Trophoblast cell (in vitro differentiated cells and primary cell): ENCODE measurements at regions not wholly inside any gene's neighbourhood (a gene's known extent, or its start where the extent isn't known, plus 50 kb on each side); places are given as distances from the start of the nearest gene placed in this dataset.
"Not testable (repeated sequence)": the region's sequence is repeated elsewhere in the genome, so short reads cannot be mapped to it uniquely, and the experiment has no call there.

Experiments
- DNase-seq, 2 donors: peaks; one replicate each; pipeline ENCODE4 v3.0.0-alpha.2; 2016
- H2AFZ ChIP-seq: 2 replicates; pipeline ENCODE4 v1.6.1; 2013; ENCODE audit warnings: low read length, moderate library complexity, mild to moderate bottlenecking; ENCODE audit not compliant: insufficient read depth, poor library complexity
- H2AK5ac ChIP-seq: 2 replicates; pipeline ENCODE4 v1.6.1; 2013; ENCODE audit warnings: mild to moderate bottlenecking, low read length
- H2BK120ac ChIP-seq: 2 replicates; pipeline ENCODE4 v1.6.1; 2013; ENCODE audit warnings: low read length, mild to moderate bottlenecking, moderate library complexity; ENCODE audit not compliant: insufficient read depth, poor library complexity
- H2BK12ac ChIP-seq: 2 replicates; pipeline ENCODE4 v1.6.1; 2013; ENCODE audit warnings: mild to moderate bottlenecking, low read length, moderate library complexity
- H2BK5ac ChIP-seq: 2 replicates; pipeline ENCODE4 v1.6.1; 2013; ENCODE audit warnings: low read length, low read depth, moderate library complexity, mild to moderate bottlenecking; ENCODE audit not compliant: poor library complexity
- H3K14ac ChIP-seq: 2 replicates; pipeline ENCODE4 v1.6.1; 2013; ENCODE audit warnings: mild to moderate bottlenecking, low read length
- H3K18ac ChIP-seq: 2 replicates; pipeline ENCODE4 v1.6.1; 2013; ENCODE audit warnings: mild to moderate bottlenecking, low read length
- H3K23ac ChIP-seq: 2 replicates; pipeline ENCODE4 v1.6.1; 2013; ENCODE audit warnings: low read length
- H3K27ac ChIP-seq: 2 replicates; pipeline ENCODE4 v1.5.1; 2013; ENCODE audit warnings: low read depth, mild to moderate bottlenecking, inconsistent platforms, low read length, moderate library complexity
- H3K27me3 ChIP-seq: 2 replicates; pipeline ENCODE4 v1.6.1; 2013; ENCODE audit warnings: inconsistent platforms, mild to moderate bottlenecking, low read length, moderate library complexity; ENCODE audit not compliant: insufficient read depth
- H3K36me3 ChIP-seq, 2 experiments: 1 replicate in 1 of 2; 2 replicates in 1 of 2; pipeline ENCODE4 v1.6.1; 2013; ENCODE audit warnings: low read length in 2 of 2, mild to moderate bottlenecking in 2 of 2, moderate library complexity in 1 of 2; ENCODE audit not compliant: insufficient read depth in 2 of 2, control insufficient read depth in 1 of 2
- H3K4ac ChIP-seq: 2 replicates; pipeline ENCODE4 v1.6.1; 2013; ENCODE audit warnings: low read depth, mild to moderate bottlenecking, low read length, moderate library complexity
- H3K4me1 ChIP-seq, 2 experiments: 1 replicate in 1 of 2; 2 replicates in 1 of 2; pipeline ENCODE4 v1.6.1; 2013; ENCODE audit warnings: low read length in 2 of 2, mild to moderate bottlenecking in 2 of 2, moderate library complexity in 1 of 2; ENCODE audit not compliant: insufficient read depth in 2 of 2, control insufficient read depth in 1 of 2
- H3K4me2 ChIP-seq: 2 replicates; pipeline ENCODE4 v1.6.1; 2013; ENCODE audit warnings: inconsistent platforms, mild to moderate bottlenecking, low read length, moderate library complexity
- H3K4me3 ChIP-seq: 2 replicates; pipeline ENCODE4 v1.5.1; 2013; ENCODE audit warnings: mild to moderate bottlenecking, low read depth, low read length, inconsistent platforms
- H3K79me1 ChIP-seq: one replicate; pipeline ENCODE4 v1.6.1; 2013; ENCODE audit warnings: low read length
- H3K79me2 ChIP-seq: 2 replicates; pipeline ENCODE4 v1.6.1; 2013; ENCODE audit warnings: low read length, mild to moderate bottlenecking; ENCODE audit not compliant: control insufficient read depth, insufficient read depth, poor library complexity
- H3K9ac ChIP-seq: 2 replicates; pipeline ENCODE4 v1.6.1; 2013; ENCODE audit warnings: mild to moderate bottlenecking, low read length
- H3K9me3 ChIP-seq: 2 replicates; pipeline ENCODE4 v1.6.1; 2013; ENCODE audit warnings: low read depth, mild to moderate bottlenecking, control low read depth, inconsistent platforms, low read length; ENCODE audit not compliant: insufficient read depth
- H4K12ac ChIP-seq: 2 replicates; pipeline ENCODE4 v1.6.1; 2013; ENCODE audit warnings: low read depth, mild to moderate bottlenecking, low read length, moderate library complexity
- H4K8ac ChIP-seq: 2 replicates; pipeline ENCODE4 v1.6.1; 2013; ENCODE audit warnings: low read depth, mild to moderate bottlenecking, low read length, moderate library complexity
- H4K91ac ChIP-seq: one replicate; pipeline ENCODE4 v1.6.1; 2013; ENCODE audit warnings: low read depth, mild to moderate bottlenecking, low read length, moderate library complexity
- WGBS: extraction: QIAGEN DNeasy Blood & Tissue Kit; methylation state at CpG from one replicate; pipeline ENCODE4 v1.1.7; 2013; ENCODE audit warnings: missing lambda C conversion rate; ENCODE audit not compliant: insufficient read length, insufficient coverage; ENCODE audit errors: extremely low coverage; 5-methylcytosine and 5-hydroxymethylcytosine counted together

DNA sequence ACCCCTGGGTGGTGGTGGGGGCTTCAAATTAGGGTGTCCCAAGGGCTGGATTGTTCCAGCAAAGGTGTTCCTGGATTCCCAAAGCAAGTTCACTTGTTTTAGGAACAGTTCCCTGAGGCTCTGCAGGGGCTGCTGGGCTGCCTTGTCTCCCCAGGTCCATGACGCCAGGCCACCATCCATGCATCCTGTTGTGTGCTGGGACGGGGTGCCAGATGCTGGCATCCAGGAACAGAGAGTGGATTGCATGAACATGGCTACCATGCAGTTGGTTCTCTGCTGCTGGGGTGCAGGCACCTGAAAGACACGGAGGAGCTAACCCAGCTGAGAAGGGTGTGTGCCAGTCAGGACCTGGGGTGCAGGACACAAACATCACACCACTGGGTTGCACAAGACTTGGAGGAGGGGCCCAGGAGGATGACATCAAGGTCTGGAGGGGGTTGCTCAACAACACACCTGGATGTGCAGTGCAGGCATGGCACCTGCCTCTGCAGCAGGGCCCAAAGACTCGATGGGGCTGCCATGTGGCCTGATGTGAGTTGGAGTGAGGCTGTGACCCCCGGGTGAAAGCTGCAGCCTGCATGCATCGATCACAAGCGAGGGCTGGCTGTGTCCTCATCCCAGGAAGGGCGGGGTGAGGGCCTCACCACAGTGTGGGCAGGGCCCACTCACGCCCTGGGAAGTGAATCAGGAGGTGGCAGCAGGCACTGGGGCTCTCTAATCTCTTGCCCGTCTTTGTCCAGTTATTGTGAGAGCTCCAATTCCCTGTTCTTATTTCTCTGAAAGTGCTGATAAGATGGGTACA, 74.0 kb upstream of the CLDN5 start:
- no peaks in the 10 kb centered on the region for H3K9me3 ChIP-seq

GRCh38 chr22:19599004-19599403, 74.8 kb upstream of the CLDN5 start:
- Histone ChIP-seq H3K14ac (no peak overlapping the region), H4K12ac (no peak overlapping the region), H3K79me1 (no peaks in the 10 kb centered on the region), H3K9me3 (no peaks in the 10 kb centered on the region), H3K27me3 (no peaks in the 10 kb centered on the region), H3K4me2 (no peak overlapping the region), H3K23ac (no peak overlapping the region), H3K4ac (no peak overlapping the region), H2BK5ac (no peak overlapping the region), H4K91ac (no peak overlapping the region), H2AK5ac (no peak overlapping the region), H2BK12ac (no peak overlapping the region), H3K4me1 (no peaks in the 10 kb centered on the region), H3K36me3 (no peaks in the 10 kb centered on the region), H3K9ac (no peak overlapping the region), H3K27ac (no peak overlapping the region), H2AFZ (no peak overlapping the region), H3K4me3 (no peak overlapping the region), H4K8ac (no peak overlapping the region), H2BK120ac (no peak overlapping the region), H3K79me2 (no peaks in the 10 kb centered on the region), H3K18ac (no peak overlapping the region)
- no CpG with 5 or more reads among the region's 5 CpGs for WGBS
- no peak for DNase-seq

More for the DNA sequence above, 74.0 kb upstream of the CLDN5 start:
- H3K4me1 ChIP-seq: no peaks in the 10 kb centered on the region
- WGBS: no CpG with 5 or more reads among the region's 10 CpGs
- no peak overlapping the region for H2BK120ac ChIP-seq
- H3K4me2 ChIP-seq: no peak overlapping the region
- H4K12ac ChIP-seq: no peak overlapping the region
- no peak overlapping the region for H3K18ac ChIP-seq
- no peak overlapping the region for H3K27ac ChIP-seq
- no peak for DNase-seq
- no peak overlapping the region for H2AFZ ChIP-seq
- no peak overlapping the region for H3K23ac ChIP-seq
- no peaks in the 10 kb centered on the region for H3K79me1 ChIP-seq
- H3K4me3 ChIP-seq: no peak overlapping the region
- H2BK5ac ChIP-seq: no peak overlapping the region
- no peaks in the 10 kb centered on the region for H3K79me2 ChIP-seq
- no peak overlapping the region for H4K91ac ChIP-seq
- no peak overlapping the region for H3K9ac ChIP-seq
- H3K4ac ChIP-seq: no peak overlapping the region
- no peak overlapping the region for H3K14ac ChIP-seq
- H2AK5ac ChIP-seq: no peak overlapping the region
- no peak overlapping the region for H2BK12ac ChIP-seq
- H3K27me3 ChIP-seq: no peaks in the 10 kb centered on the region
- H3K36me3 ChIP-seq: no peaks in the 10 kb centered on the region
- no peak overlapping the region for H4K8ac ChIP-seq

- Histone ChIP-seq H2AFZ (no peak overlapping the region), H4K12ac (no peak overlapping the region), H4K91ac (no peak overlapping the region), H3K14ac (no peak overlapping the region), H3K4me1 (no peaks in the 10 kb centered on the region), H4K8ac (no peak overlapping the region), H3K23ac (no peak overlapping the region), H3K79me2 (no peaks in the 10 kb centered on the region), H3K9ac (no peak overlapping the region), H2AK5ac (no peak overlapping the region), H3K27ac (no peak overlapping the region), H3K4me3 (no peak overlapping the region), H3K36me3 (no peaks in the 10 kb centered on the region), H3K4me2 (no peak overlapping the region), H3K27me3 (no peaks in the 10 kb centered on the region), H2BK5ac (no peak overlapping the region), H3K9me3 (no peaks in the 10 kb centered on the region), H3K4ac (no peak overlapping the region), H2BK120ac (no peak overlapping the region), H3K79me1 (no peaks in the 10 kb centered on the region), H2BK12ac (no peak overlapping the region), H3K18ac (no peak overlapping the region)
- DNase-seq: no peak
- no CpG with 5 or more reads among the region's 12 CpGs for WGBS
Measured at GRCh38 chr22:19599626-19600243, 75.5 kb upstream of the CLDN5 start.

DNA sequence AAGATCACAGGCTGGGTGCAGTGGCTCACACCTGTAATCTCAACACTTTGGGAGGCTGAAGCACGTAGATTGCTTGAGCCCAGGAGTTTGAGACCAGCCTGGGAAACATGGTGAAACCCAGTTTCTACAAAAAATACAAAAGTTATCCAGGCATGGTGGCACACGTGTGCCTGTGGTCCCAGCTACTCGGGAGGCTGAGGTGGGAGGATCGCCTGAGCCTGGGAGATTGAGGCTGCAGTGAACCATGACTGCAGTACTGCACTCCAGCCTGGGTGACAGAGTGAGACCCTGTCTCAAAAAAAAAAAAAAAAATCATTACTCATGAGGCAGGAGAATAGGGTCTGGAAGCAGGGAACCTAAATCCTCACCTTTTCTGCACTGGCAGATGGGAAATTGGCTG, 79.1 kb upstream of the CLDN5 start:
- not testable (repeated sequence) for H4K8ac ChIP-seq, H3K4me2 ChIP-seq, H3K23ac ChIP-seq, H3K27me3 ChIP-seq, H3K4me1 ChIP-seq, H2BK120ac ChIP-seq, DNase-seq, H3K36me3 ChIP-seq, H4K91ac ChIP-seq, H2AK5ac ChIP-seq, H3K4ac ChIP-seq, H3K18ac ChIP-seq, H2BK5ac ChIP-seq, H4K12ac ChIP-seq, H3K79me2 ChIP-seq, H2BK12ac ChIP-seq, H3K14ac ChIP-seq, H3K9me3 ChIP-seq, H3K4me3 ChIP-seq, H2AFZ ChIP-seq, H3K9ac ChIP-seq, H3K27ac ChIP-seq, H3K79me1 ChIP-seq
- no CpG with 5 or more reads among the region's 4 CpGs for WGBS
